NB4 (cell line): ENCODE measurements at regions not wholly inside any gene's neighbourhood (a gene's known extent, or its start where the extent isn't known, plus 50 kb on each side); places are given as distances from the start of the nearest gene placed in this dataset.

Experiments used
- CTCF ChIP-seq: IDR thresholded peaks from one replicate; pipeline ENCODE4 v1.5.1; 2012; ENCODE audit warnings: low read depth, low read length
- MAX ChIP-seq: IDR thresholded peaks from 2 replicates; pipeline ENCODE4 v1.6.1; 2011; ENCODE audit warnings: low read depth, low read length
- MYC ChIP-seq: IDR thresholded peaks from 2 replicates; pipeline ENCODE4 v1.6.1; 2011; ENCODE audit warnings: low read depth, low read length
- POLR2A ChIP-seq: IDR thresholded peaks from 2 replicates; pipeline ENCODE4 v1.6.1; 2011; ENCODE audit warnings: mild to moderate bottlenecking; ENCODE audit not compliant: insufficient read length; ENCODE audit errors: extremely low read depth

GRCh38 chr13:60671386-60671785 lies 274.4 kb downstream of the TDRD3 start:
- TF ChIP-seq POLR2A (no peak), CTCF (no peak), MYC (no peak), MAX (no peak)
